GM18873 (cell line): ENCODE measurements at regions not wholly inside any gene's neighbourhood (a gene's known extent, or its start where the extent isn't known, plus 50 kb on each side); places are given as distances from the start of the nearest gene placed in this dataset.
"Not testable (repeated sequence)": the region's sequence is repeated elsewhere in the genome, so short reads cannot be mapped to it uniquely, and the experiment has no call there.

Experiments
- ATAC-seq: cut with Tn5 transposase; IDR thresholded peaks from one replicate; pipeline ENCODE4 v1.9.1; 2021; ENCODE audit warnings: mild to moderate bottlenecking, moderate library complexity, moderate number of reproducible peaks; ENCODE audit not compliant: unreplicated experiment, low FRiP score

- no peak for ATAC-seq
Measured at GRCh38 chr13:68708336-68708908, 1399.2 kb upstream of the ATXN8OS start.

DNA sequence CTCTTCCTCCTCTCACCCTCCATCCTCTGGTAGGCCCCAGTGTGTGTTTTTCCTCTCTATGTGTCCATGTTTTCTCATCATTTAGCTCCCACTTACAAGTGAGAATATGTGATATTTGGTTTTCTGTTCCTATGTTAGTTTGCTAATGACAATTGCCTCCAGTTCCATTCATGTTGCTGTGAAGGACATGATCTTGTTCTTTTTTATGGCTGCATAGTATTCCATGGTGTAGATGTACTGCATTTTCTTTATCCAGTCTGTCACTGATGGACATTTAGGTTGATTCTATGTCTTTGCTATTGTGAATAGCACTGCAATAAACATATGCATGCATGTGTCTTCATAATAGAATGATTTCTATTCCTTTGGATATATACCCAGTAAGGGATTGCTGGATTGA, 1401.6 kb upstream of the ATXN8OS start:
- ATAC-seq = not testable (repeated sequence)

GRCh38 chr13:68697551-68697950, 1410.1 kb upstream of the ATXN8OS start:
- no peak for ATAC-seq

DNA sequence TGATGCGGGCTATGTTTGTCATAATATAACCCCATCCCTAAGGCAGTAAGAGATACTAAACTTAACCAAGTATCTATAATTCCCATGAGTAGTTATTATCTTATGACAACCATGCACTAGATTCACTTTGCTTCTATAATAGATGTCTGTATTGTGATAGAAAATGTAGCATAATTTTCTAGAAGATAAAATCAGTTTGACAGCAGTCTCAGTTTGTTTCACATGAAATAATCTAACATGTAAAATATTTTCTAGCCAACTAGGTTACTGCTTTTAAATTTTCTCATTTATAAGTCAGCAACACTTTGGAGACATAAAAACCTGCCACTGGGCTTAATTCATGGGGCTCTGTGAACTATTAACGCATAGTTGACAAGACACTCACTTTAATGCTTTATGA, 1410.7 kb upstream of the ATXN8OS start:
- no peak for ATAC-seq

- no peak for ATAC-seq
Measured at GRCh38 chr13:68692049-68692448, 1415.6 kb upstream of the ATXN8OS start.

DNA sequence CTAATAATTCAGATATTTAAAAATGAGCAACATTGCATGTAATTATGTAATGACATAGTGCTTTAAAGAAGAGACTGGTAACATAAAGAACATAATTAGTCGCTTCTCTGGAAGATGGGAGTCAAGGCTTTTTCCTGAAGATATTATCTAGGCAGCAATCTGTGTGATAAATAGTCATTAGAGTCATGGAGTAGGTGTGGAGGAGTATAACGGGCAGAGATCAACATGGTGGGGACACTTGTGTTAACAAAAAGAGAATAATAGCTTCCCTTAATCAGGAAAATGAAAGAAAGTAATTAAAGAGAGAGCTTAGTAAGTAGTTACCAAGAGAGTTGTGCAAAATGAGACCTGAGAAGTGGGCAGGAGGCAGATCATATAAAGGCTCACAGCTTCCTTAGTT, 1417.1 kb upstream of the ATXN8OS start:
- no peak for ATAC-seq

- ATAC-seq = no peak
Measured at GRCh38 chr13:68676513-68677115, 1431.0 kb upstream of the ATXN8OS start.

DNA sequence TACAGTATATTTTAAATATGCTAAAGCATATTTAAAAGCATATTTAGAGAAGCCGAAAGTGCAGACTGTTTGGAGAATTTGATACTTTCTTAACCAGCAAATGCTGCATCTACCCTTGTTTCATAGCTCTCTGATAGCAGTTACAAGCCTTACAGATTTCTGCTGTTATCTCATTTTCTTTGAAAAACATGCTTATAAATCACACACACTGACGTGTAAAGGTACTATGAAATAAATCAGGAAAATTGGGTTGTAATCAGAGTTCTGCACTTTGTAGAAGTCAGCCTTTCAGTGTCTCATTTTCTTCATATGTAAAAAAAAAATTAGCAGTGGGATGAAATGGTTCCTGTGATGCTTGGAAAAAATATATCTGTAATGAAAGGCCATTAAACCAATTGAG, 1432.4 kb upstream of the ATXN8OS start:
- no peak for ATAC-seq

- no peak for ATAC-seq
Measured at GRCh38 chr13:68667863-68668262, 1437.7 kb upstream of the PCDH9 start.

DNA sequence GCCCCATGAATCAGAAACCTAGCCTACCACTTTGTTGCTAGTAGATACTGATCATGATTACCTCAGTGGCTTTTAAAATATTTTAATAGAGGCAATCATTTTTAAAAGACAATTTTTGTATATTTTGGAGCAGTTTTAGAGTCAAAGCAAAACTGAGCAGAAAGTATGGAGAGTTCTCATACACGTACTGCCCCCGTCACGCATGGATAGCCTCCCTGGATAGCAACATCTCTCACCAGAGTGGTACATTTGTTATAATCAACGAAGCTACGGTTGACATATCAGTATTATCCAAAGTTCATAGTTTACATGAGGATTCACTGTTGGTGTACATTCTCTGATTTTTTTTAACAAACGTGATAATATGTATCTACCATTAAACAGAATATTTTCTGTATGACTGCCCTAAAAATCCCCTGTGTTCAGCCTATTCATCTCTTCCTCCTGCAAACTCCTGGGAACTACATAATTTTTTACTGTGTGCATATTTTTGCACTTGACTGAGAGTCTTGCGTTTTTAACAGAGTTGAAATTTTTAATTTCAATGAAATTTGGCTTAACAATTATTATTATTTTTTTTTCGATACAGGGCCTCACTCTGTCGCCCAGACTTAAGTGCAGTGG, 1436.8 kb upstream of the PCDH9 start:
- no peak for ATAC-seq

GRCh38 chr13:68645814-68646213, 1415.7 kb upstream of the PCDH9 start:
- no peak for ATAC-seq

- ATAC-seq = no peak
Measured at GRCh38 chr13:68644611-68645010, 1414.5 kb upstream of the PCDH9 start.

DNA sequence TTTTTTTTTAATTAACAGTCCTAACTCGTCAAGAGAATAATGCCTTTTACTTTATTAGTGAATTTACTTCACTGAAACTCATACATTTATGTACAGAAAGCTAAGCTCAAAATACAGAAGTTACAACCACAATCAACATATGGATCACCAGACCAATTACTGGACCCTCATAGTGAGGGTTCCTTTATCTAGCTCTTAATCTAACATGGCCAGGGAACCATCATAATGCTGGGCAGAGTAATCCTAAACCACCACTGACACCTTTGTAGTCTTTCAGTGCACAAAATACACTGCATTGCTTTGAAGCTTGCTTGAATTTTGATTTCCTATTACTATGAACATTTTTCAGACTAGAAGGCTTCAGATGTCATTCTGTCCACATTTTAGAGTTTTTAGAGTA, 1406.6 kb upstream of the PCDH9 start:
- no peak for ATAC-seq

DNA sequence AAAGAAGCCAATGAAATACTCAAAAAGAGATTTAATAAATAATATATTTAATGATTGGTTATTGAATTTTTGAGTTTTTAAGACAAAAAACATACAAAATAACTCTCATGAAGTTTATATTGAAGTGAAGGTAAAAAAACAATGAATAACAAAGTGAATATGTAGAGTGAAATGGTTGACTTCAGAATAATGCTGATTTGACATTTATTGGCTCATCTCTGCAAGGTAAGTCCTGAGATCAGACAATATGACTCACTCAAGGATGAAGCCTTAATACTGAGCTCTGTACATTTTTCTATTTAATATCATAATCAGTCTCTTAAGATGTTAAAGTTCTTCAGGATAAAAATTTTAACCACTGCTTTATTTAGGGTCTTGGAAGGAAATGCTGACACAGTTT, 1398.9 kb upstream of the PCDH9 start:
- ATAC-seq = no peak

DNA sequence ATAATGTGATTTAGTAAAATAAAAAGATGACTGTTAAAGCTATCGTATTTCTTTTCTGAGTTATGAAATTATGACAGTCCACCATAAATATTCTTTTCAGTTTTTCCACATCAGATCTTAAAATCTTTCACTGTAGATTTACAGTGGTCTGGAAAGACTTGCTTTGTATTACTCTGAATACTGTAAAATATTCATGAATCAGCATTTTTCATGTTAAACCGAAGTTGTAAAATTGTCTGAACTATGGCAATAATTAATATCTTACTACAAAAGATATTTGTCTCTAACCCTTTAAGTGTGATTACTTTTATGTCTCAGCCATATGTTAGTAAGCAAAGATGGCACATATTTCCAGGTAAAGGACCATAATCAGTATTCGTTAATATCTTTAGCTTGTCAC, 1397.2 kb upstream of the PCDH9 start:
- no peak for ATAC-seq

DNA sequence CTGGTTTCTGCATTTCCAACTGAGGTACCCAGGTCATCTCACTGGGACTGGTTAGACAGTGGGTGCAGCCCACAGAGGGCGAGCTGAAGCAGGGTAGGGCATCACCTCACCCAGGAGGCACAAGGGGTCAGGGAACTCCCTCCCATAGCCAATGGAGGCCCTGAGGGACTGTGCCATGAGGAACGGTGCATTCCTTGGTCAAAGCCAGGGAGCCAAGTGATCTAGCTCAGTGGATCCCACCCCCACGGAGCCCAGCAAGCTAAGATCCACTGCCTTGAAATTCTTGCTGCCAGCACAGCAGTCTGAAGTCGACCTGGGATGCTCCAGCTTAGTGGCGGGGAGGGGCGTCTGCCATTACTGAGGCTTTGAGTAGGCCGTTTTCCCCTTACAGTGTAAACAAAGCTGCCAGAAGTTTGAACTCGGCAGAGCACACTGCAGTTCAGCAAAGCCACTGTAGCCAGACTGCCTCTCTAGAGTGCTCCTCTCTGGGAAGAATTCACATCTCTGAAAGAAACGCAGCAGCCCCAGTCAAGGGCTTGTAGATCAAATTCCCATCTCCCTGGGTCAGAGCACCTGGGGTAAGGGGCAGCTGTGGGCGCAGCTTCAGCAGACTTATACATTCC, 1386.6 kb upstream of the PCDH9 start:
- no peak for ATAC-seq

GRCh38 chr13:68609661-68610060, 1379.5 kb upstream of the PCDH9 start:
- ATAC-seq = no peak

DNA sequence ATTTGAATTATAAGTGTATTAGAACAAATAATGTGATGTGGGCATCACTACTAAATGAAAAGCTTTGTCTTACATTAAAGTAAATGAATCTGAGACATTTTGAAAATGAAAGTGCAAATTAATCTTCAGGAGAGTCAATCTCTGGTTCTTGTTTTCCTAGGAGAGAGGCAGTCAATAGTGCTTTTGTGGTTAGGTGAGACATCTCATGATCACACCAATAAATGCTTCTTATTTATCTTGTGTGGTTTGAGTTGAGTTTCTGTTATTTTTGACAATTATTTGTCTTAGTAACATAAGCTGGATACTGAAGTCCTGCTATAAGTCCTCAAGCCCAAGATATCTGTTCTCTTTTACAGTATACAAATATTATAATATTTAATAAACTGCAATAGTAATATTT, 1378.0 kb upstream of the PCDH9 start:
- no peak for ATAC-seq

DNA sequence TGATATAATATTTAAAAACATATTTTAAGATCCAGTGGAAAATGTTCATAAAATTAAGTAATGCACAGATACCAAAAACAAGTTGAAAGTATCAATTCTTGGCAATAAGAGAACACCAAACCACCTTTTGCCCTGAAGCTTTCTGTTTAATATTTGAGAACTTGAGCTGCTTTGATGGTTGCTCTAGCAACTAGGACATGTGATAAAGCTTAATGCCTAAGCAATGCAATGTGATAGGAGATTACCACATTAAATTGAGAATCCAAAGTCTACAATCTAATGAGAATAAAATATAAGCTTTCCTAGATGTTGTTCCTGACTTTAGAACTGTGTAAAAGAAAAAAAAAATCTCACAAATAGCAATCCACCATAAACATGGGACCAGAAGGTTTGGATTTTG, 1367.5 kb upstream of the PCDH9 start:
- ATAC-seq = no peak

DNA sequence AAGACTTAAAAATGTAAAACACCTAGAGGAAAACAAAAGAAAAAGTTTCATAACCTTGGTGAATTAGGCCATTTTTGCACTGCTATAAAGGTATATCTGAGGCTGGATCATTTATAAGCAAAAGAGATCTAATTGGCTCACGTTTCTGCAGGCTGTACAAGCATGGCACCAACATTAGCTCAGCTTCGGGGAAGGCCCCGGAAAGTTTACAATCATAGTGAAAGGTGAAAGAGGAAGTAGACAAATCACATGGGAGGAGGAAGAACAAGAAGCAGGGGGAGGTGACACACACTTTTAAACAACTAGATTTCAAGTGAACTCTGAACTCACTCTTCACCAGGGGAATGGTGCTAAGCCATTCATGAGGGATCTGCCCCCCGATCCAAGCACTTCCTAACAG, 1358.5 kb upstream of the PCDH9 start:
- peak; percentile 99 for ATAC-seq

- no peak for ATAC-seq
Measured at GRCh38 chr13:68584776-68585175, 1354.6 kb upstream of the PCDH9 start.

GRCh38 chr13:68574053-68574452, 1343.9 kb upstream of the PCDH9 start:
- ATAC-seq = no peak
